Erythroblast (primary cell): ENCODE measurements at regions not wholly inside any gene's neighbourhood (a gene's known extent, or its start where the extent isn't known, plus 50 kb on each side); places are given as distances from the start of the nearest gene placed in this dataset.

Experiments used
- GATA1 ChIP-seq: IDR thresholded peaks from 2 replicates; pipeline ENCODE4 v1.6.1; 2011; ENCODE audit warnings: low read depth, mild to moderate bottlenecking, control low read depth, low read length, moderate library complexity
- POLR2A ChIP-seq: IDR thresholded peaks from 2 replicates; pipeline ENCODE4 v1.6.1; 2011; ENCODE audit warnings: mild to moderate bottlenecking, low read length

DNA sequence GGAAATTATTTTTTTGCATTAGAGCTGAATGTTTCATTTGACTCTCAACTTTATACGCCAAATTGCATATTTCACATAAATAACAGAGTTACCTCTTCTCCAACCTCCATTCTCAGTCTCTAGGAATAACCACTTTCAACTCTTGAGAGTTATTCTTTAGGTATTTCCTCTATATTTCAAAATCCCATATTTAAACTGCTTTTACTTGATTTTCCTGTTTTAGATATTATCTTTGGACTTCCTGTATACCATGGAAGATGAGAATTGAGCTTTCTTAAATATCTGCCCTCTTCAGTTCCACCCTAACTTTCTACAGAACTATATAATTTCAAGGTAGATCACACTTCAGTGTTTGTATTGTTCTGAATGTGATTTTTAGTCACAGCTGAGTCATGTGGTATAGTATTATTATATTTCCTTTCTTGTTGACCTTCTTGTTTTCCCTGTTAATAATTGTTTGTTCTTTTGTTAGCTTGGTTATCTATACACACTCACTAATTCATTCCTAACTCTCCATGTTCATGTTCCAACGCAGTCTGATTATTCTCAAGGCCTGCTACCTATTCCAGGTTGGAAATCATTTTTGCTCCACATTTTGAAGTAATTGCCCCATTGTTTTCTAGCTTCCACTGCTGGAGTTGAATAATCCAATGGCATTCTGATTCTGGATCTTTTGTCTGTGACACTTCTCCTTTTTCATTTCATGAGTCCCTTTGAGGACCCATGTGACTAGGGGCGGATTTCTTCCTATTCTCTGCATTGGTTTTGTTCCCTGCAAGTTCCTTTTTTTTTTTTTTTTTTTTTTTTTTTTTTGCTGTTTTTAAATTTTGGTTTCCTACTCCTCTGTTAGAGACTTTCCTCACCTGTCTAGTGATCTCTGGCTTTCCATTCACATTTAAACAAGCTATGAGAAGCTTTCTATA lies 156.8 kb upstream of the RBMS1 start:
- TF ChIP-seq POLR2A (no peak), GATA1 (no peak)
